Activated T-helper 2 cell treated with anti-CD3 and anti-CD28 coated beads, Interferon-gamma antibody, Interleukin-2, Interleukin-4, amounts not matched to agents 10 μg/mL and 5 μg/mL and 100 μg/mL, durations not matched to agents 14 hours and 24 hours and 36 hours (primary cell): ENCODE measurements at regions not wholly inside any gene's neighbourhood (a gene's known extent, or its start where the extent isn't known, plus 50 kb on each side); places are given as distances from the start of the nearest gene placed in this dataset.

Experiments used
- DNase-seq: peaks from one replicate; pipeline ENCODE4 v3.0.0; 2021; ENCODE audit warnings: low spot score
- H3K27ac Mint-ChIP-seq: one replicate; pipeline ENCODE4 v1.8.0; 2021; ENCODE audit warnings: mixed read lengths
- H3K27me3 Mint-ChIP-seq: one replicate; pipeline ENCODE4 v1.8.0; 2021; ENCODE audit warnings: low read depth, mixed read lengths
- H3K36me3 Mint-ChIP-seq: one replicate; pipeline ENCODE4 v1.8.0; 2021; ENCODE audit warnings: low read depth, mixed read lengths
- H3K4me1 Mint-ChIP-seq: one replicate; pipeline ENCODE4 v1.8.0; 2021; ENCODE audit warnings: low read depth, mixed read lengths
- H3K4me3 Mint-ChIP-seq: one replicate; pipeline ENCODE4 v1.8.0; 2021; ENCODE audit warnings: low read depth, mild to moderate bottlenecking, moderate library complexity, mixed read lengths
- H3K9me3 Mint-ChIP-seq: one replicate; pipeline ENCODE4 v1.8.0; 2021; ENCODE audit warnings: mixed read lengths
- intact Hi-C: fragments of 100-400 bp; cut with micrococcal nuclease; formaldehyde crosslinking; loops from one replicate; pipeline ENCODE4 v1.15.1; 2023

DNA sequence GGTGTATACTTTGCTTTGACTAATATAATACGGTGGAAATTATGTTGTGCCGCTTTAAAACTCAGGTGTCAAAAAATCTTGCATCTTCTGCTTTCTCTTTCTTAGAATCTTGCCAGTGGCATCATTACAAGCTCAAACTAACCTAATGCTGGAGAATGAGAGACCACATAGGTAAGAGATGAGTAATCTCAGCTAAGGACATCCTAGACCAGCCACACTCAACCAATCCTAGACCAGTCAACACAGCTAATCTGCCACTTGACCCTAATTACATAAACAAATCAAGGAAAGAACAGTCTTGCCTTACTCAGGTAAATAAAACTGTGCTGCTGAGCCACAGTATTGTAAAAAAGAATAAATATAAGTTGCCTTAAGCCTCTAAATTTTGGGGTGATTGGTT lies 1323.9 kb upstream of the SPRY2 start:
- no peaks in the 10 kb centered on the region for H3K4me1 Mint-ChIP-seq
- no peaks in the 10 kb centered on the region for H3K36me3 Mint-ChIP-seq
- intact Hi-C loops = no loop called here
- H3K27ac Mint-ChIP-seq = no peak overlapping the region
- no peaks in the 10 kb centered on the region for H3K27me3 Mint-ChIP-seq
- H3K9me3 Mint-ChIP-seq = peaks cover 38% of the 10 kb centered on the region
- DNase-seq = no peak
- no peak overlapping the region for H3K4me3 Mint-ChIP-seq

DNA sequence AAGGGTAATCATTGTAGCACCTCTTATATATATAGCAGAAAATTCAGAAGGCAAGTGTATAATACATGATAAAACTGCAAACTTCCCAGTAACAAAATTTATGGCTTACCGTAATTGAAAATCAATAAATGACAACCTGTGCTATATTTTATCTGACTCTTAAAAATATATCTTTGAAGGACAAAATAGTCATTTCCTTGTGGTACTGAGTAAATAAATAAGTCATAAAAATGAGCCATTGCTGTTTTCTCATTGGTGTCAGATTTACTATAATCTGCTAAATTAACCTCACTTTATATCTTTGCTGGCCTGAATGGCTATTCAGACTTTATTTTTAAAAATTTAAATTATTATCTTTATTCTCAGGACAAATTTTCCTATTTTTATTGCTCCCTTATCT lies 1319.1 kb upstream of the SPRY2 start:
- intact Hi-C loops = no loop called here
- Mint-ChIP-seq H3K4me3 (no peak overlapping the region), H3K4me1 (no peaks in the 10 kb centered on the region), H3K27me3 (no peaks in the 10 kb centered on the region), H3K27ac (no peak overlapping the region), H3K9me3 (peaks cover 45% of the 10 kb centered on the region), H3K36me3 (no peaks in the 10 kb centered on the region)
- no peak for DNase-seq

DNA sequence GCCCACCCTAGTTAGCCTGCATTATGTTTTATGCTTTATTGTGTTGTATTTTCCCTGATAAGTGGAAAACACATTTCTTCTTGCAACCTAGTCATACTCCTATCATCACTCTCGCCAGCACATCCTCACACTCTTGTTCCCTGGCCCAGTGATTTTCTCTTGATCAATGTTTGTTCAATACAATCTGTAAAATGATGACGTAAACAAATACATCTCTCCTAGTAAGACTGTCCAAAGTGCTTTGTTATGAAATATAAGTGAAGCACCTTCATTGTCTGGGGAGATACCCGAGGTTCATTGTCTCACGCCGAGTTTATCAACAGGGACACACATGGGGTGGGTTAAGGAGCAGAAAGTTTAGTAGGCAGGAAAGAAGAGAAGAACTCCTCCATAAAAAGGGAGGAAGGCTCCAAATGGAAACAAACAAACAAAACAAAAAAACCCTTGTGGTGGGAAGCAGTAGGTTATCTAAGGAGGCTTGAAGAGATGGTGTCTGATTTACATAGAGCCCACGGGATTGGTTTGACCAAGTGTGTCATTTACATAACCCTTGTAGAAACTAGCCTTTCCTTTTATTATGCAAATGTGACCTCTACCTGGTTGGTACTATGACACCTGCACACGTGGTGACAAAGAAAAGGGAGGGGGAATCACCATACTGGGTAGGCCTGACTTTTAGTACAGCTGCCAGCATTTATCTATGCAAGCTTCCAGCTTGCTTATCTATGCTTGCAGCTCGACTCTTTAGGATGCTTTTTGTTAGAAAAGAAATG lies 1317.9 kb upstream of the SPRY2 start:
- DNase-seq = no peak
- Mint-ChIP-seq H3K4me1 (no peaks in the 10 kb centered on the region), H3K27me3 (no peaks in the 10 kb centered on the region), H3K4me3 (no peak overlapping the region), H3K27ac (no peak overlapping the region), H3K36me3 (no peaks in the 10 kb centered on the region), H3K9me3 (peaks cover 44% of the 10 kb centered on the region)
- intact Hi-C loops = no loop called here

GRCh38 chr13:81639984-81640582 lies 1299.2 kb upstream of the SPRY2 start:
- no peaks in the 10 kb centered on the region for H3K27me3 Mint-ChIP-seq
- H3K36me3 Mint-ChIP-seq = no peaks in the 10 kb centered on the region
- H3K27ac Mint-ChIP-seq = no peak overlapping the region
- peaks cover 31% of the 10 kb centered on the region for H3K9me3 Mint-ChIP-seq
- H3K4me1 Mint-ChIP-seq = no peaks in the 10 kb centered on the region
- no peak for DNase-seq
- intact Hi-C loops = no loop called here
- no peak overlapping the region for H3K4me3 Mint-ChIP-seq

DNA sequence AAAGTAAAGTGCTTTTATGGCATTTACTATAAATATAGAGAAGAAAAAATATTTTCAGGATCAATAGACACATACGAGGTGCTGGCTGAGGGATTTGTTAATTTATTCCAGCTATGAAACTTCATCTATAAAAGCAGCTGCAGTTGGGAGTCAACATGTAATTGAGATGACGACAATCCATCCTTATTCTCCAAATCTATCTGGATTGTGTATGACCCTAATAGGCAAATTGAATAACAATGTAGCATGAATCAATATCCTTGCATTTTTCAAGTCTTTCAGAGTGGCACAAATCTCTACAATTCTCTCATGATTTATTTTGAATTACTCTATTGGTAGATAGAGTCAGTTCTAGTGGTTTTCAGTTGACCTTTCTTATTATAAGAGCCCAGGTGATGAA lies 1296.5 kb upstream of the SPRY2 start:
- Mint-ChIP-seq H3K27ac (no peak overlapping the region), H3K36me3 (no peaks in the 10 kb centered on the region), H3K4me1 (no peaks in the 10 kb centered on the region), H3K9me3 (peaks cover 36% of the 10 kb centered on the region), H3K27me3 (no peaks in the 10 kb centered on the region), H3K4me3 (no peak overlapping the region)
- no peak for DNase-seq
- intact Hi-C loops = no loop called here

- no peak overlapping the region for H3K27ac Mint-ChIP-seq
- H3K36me3 Mint-ChIP-seq = no peaks in the 10 kb centered on the region
- no peaks in the 10 kb centered on the region for H3K27me3 Mint-ChIP-seq
- intact Hi-C loops = no loop called here
- no peaks in the 10 kb centered on the region for H3K4me1 Mint-ChIP-seq
- no peak for DNase-seq
- H3K4me3 Mint-ChIP-seq = no peak overlapping the region
- H3K9me3 Mint-ChIP-seq = peaks cover 36% of the 10 kb centered on the region
Observed at GRCh38 chr13:81636120-81636519, 1295.2 kb upstream of the SPRY2 start.

DNA sequence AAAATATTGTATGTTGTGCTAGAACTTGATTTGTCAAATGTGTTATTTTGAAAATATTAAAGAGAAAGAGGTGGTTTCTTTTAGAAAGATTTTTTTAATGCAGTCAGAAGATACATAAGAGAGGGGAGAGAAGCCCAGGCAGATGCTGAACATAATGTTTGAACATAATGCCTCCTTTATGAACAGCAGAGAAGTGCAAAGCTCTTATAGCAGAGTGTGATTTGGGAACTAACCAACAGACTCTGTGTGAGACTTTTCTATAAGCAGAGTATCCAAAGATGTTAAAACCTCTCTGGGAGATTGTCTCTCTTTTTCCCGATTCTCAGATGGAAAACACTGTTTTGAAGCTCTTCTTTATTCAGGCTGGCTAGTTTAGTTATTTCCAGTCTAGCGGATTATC lies 1274.1 kb upstream of the SPRY2 start:
- Mint-ChIP-seq H3K27ac (no peak overlapping the region), H3K27me3 (no peaks in the 10 kb centered on the region)
- DNase-seq = no peak

GRCh38 chr13:81610644-81611043 lies 1269.7 kb upstream of the SPRY2 start:
- DNase-seq = no peak
- H3K4me3 Mint-ChIP-seq = no peak overlapping the region
- H3K9me3 Mint-ChIP-seq = peaks cover 34% of the 10 kb centered on the region
- intact Hi-C loops = no loop called here
- H3K27me3 Mint-ChIP-seq = no peaks in the 10 kb centered on the region
- no peaks in the 10 kb centered on the region for H3K36me3 Mint-ChIP-seq
- no peak overlapping the region for H3K27ac Mint-ChIP-seq
- H3K4me1 Mint-ChIP-seq = no peaks in the 10 kb centered on the region

More for the DNA sequence above, 1274.1 kb upstream of the SPRY2 start:
- no peaks in the 10 kb centered on the region for H3K4me1 Mint-ChIP-seq
- intact Hi-C loops = no loop called here
- H3K36me3 Mint-ChIP-seq = no peaks in the 10 kb centered on the region
- H3K4me3 Mint-ChIP-seq = no peak overlapping the region
- H3K9me3 Mint-ChIP-seq = peaks cover 38% of the 10 kb centered on the region

DNA sequence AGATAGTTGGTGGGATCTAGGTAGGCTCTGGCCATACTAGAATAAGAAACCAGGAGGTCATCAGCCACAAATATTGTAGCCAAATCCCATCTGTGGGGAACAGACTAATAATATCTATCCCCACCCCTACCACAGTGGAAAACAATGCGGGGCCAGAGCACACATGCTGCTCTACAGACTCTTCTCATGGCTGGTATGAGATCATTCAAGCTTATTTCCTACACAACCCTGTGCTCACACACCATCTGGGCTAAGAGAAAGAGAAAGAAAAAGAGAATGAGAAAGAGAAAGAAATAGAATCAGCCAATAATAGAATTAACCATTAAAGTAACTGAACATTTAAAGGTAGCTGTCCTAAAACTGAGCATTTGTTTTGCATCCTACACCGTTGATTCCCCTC lies 1268.4 kb upstream of the SPRY2 start:
- no peak overlapping the region for H3K27ac Mint-ChIP-seq
- H3K9me3 Mint-ChIP-seq = peaks cover 27% of the 10 kb centered on the region
- intact Hi-C loops = no loop called here
- no peaks in the 10 kb centered on the region for H3K36me3 Mint-ChIP-seq
- H3K4me3 Mint-ChIP-seq = no peak overlapping the region
- H3K4me1 Mint-ChIP-seq = no peaks in the 10 kb centered on the region
- no peak for DNase-seq
- no peaks in the 10 kb centered on the region for H3K27me3 Mint-ChIP-seq

- H3K27ac Mint-ChIP-seq = no peak overlapping the region
- peaks cover 13% of the 10 kb centered on the region for H3K9me3 Mint-ChIP-seq
- intact Hi-C loops = no loop called here
- H3K27me3 Mint-ChIP-seq = no peaks in the 10 kb centered on the region
- no peak overlapping the region for H3K4me3 Mint-ChIP-seq
- no peak for DNase-seq
- no peaks in the 10 kb centered on the region for H3K36me3 Mint-ChIP-seq
- no peaks in the 10 kb centered on the region for H3K4me1 Mint-ChIP-seq
Observed at GRCh38 chr13:81606074-81606473, 1265.1 kb upstream of the SPRY2 start.

DNA sequence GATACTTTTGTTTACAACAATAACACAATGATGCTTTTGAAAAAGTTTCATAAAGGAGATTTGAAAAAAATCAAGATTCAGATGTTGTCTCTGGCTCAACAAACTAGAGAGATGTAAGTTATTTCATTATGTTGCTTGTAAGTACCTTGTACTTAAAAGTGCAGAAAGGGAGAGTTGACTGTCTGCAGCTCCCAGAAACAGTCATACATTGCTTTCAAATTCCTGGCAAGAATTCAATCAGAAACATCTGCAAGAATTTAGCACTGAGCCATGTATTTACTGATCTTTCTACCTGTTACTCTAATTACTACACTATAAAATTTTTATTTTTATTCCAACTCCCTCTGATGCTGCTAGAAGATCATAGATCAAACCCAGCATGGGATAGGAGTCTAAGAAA lies 1261.3 kb upstream of the SPRY2 start:
- peaks cover 20% of the 10 kb centered on the region for H3K9me3 Mint-ChIP-seq
- H3K4me1 Mint-ChIP-seq = no peaks in the 10 kb centered on the region
- DNase-seq = no peak
- intact Hi-C loops = no loop called here
- no peak overlapping the region for H3K27ac Mint-ChIP-seq
- no peaks in the 10 kb centered on the region for H3K27me3 Mint-ChIP-seq
- H3K36me3 Mint-ChIP-seq = no peaks in the 10 kb centered on the region
- H3K4me3 Mint-ChIP-seq = no peak overlapping the region

DNA sequence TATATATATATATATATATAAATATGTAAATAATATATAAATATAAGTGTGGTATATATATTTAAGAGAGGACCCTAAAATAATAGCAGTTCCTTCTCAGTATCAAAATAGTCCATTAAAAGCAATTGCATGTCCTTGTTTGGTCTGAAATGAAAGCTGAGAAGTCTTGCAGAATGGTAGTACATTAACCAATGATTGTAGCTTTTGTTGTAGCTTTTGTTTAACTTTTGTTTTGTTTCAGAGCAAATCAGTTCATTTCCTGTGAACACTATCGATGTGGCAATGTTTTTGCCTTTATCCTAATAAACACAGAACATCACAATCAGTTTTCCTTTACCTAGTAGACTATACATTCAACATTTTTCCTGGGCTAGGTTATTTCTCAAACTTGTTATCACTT lies 1256.2 kb upstream of the SPRY2 start:
- Mint-ChIP-seq H3K36me3 (no peaks in the 10 kb centered on the region), H3K27me3 (no peaks in the 10 kb centered on the region), H3K27ac (no peak overlapping the region), H3K4me3 (no peak overlapping the region), H3K4me1 (no peaks in the 10 kb centered on the region), H3K9me3 (peaks cover 15% of the 10 kb centered on the region)
- DNase-seq = no peak
- intact Hi-C loops = no loop called here

DNA sequence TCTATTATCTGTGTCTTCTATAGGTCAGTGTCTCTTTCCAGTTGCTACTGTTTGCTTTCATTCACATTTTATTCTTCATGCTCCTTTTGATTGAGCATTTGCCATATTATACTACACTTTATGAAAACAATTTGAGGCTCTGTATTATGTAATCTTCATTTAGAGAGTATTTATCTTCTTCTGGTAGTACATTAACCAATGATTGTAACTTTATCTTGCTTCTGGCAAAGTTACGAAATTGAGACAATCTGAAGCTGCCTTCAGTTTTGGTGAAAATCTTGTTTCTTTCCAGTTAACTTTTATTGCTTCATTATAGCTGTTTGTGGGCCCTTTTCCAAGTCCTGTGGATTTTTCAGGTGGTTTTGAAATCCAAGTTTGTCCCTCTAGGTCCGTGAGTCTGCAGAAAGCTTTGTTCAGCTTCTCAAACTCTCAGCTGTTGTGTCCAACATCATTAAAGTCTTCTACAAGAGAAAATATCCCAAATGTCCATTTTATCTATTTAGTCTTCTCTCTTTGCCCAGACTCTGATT lies 1255.4 kb upstream of the SPRY2 start:
- no peaks in the 10 kb centered on the region for H3K27me3 Mint-ChIP-seq
- no peak overlapping the region for H3K27ac Mint-ChIP-seq
- H3K9me3 Mint-ChIP-seq = peaks cover 20% of the 10 kb centered on the region
- H3K4me1 Mint-ChIP-seq = no peaks in the 10 kb centered on the region
- intact Hi-C loops = no loop called here
- no peaks in the 10 kb centered on the region for H3K36me3 Mint-ChIP-seq
- no peak for DNase-seq
- H3K4me3 Mint-ChIP-seq = no peak overlapping the region
